SJCRH30 (cell line): ENCODE measurements at regions not wholly inside any gene's neighbourhood (a gene's known extent, or its start where the extent isn't known, plus 50 kb on each side); places are given as distances from the start of the nearest gene placed in this dataset.
"Not testable (repeated sequence)": the region's sequence is repeated elsewhere in the genome, so short reads cannot be mapped to it uniquely, and the experiment has no call there.

ENCODE experiments used
- DNase-seq, 2 experiments: peaks; one replicate each; pipeline ENCODE4 v3.0.0-alpha.2; 2015 to 2020
- H3K27ac ChIP-seq: fragments of 250-450 bp; sonication (Bioruptor Pico); 2 replicates; pipeline ENCODE4 v1.5.1; 2020; ENCODE audit warnings: mild to moderate bottlenecking, moderate library complexity
- H3K27me3 ChIP-seq: fragments of 250-450 bp; sonication (Bioruptor Pico); 2 replicates; pipeline ENCODE4 v1.5.1; 2020; ENCODE audit warnings: mild to moderate bottlenecking, moderate library complexity
- H3K36me3 ChIP-seq: fragments of 250-450 bp; sonication (Bioruptor Pico); 2 replicates; pipeline ENCODE4 v1.5.1; 2020; ENCODE audit warnings: mild to moderate bottlenecking, moderate library complexity
- H3K4me1 ChIP-seq: fragments of 250-450 bp; sonication (Bioruptor Pico); 2 replicates; pipeline ENCODE4 v1.5.1; 2020; ENCODE audit warnings: mild to moderate bottlenecking, moderate library complexity
- H3K4me3 ChIP-seq: fragments of 250-450 bp; sonication (Bioruptor Pico); 2 replicates; pipeline ENCODE4 v1.5.1; 2020; ENCODE audit warnings: mild to moderate bottlenecking, moderate library complexity
- H3K9me3 ChIP-seq: fragments of 250-450 bp; sonication (Bioruptor Pico); replicated peaks from 2 replicates; pipeline ENCODE4 v1.5.1; 2020; ENCODE audit warnings: mild to moderate bottlenecking, moderate library complexity

GRCh38 chr11:56845121-56845732 lies 96.7 kb upstream of the OR9G4 start:
- Histone ChIP-seq H3K9me3 (no peaks in the 10 kb centered on the region), H3K4me1 (no peaks in the 10 kb centered on the region), H3K4me3 (no peak overlapping the region), H3K27me3 (no peaks in the 10 kb centered on the region), H3K36me3 (no peaks in the 10 kb centered on the region), H3K27ac (no peak overlapping the region)
- DNase-seq = no peak

- no peaks in the 10 kb centered on the region for H3K4me1 ChIP-seq
- no peaks in the 10 kb centered on the region for H3K9me3 ChIP-seq
- H3K27ac ChIP-seq = no peak overlapping the region
- H3K4me3 ChIP-seq = no peak overlapping the region
- no peaks in the 10 kb centered on the region for H3K27me3 ChIP-seq
- no peaks in the 10 kb centered on the region for H3K36me3 ChIP-seq
- DNase-seq = no peak
Observed at GRCh38 chr11:56843816-56844215, 95.3 kb upstream of the OR9G4 start.

GRCh38 chr11:56842814-56843794 lies 94.6 kb upstream of the OR9G4 start:
- DNase-seq = no peak
- Histone ChIP-seq H3K9me3 (no peaks in the 10 kb centered on the region), H3K27me3 (no peaks in the 10 kb centered on the region), H3K36me3 (no peaks in the 10 kb centered on the region), H3K4me3 (no peak overlapping the region), H3K4me1 (no peaks in the 10 kb centered on the region), H3K27ac (no peak overlapping the region)

GRCh38 chr11:56841210-56841810 lies 92.8 kb upstream of the OR9G4 start:
- Histone ChIP-seq H3K9me3 (no peaks in the 10 kb centered on the region), H3K36me3 (no peaks in the 10 kb centered on the region), H3K27ac (no peak overlapping the region), H3K4me1 (no peaks in the 10 kb centered on the region), H3K4me3 (no peak overlapping the region), H3K27me3 (no peaks in the 10 kb centered on the region)
- DNase-seq = peak; percentile 22 to 77

- not testable (repeated sequence) for H3K4me3 ChIP-seq, H3K27ac ChIP-seq, DNase-seq, H3K36me3 ChIP-seq, H3K4me1 ChIP-seq, H3K9me3 ChIP-seq, H3K27me3 ChIP-seq
Observed at GRCh38 chr11:56827357-56827756, 78.9 kb upstream of the OR9G4 start.

- Histone ChIP-seq H3K4me1 (no peaks in the 10 kb centered on the region), H3K9me3 (no peaks in the 10 kb centered on the region), H3K4me3 (no peak overlapping the region), H3K27ac (no peak overlapping the region), H3K27me3 (no peaks in the 10 kb centered on the region), H3K36me3 (no peaks in the 10 kb centered on the region)
- DNase-seq = peak in 1 of 2 experiments; percentile 4
Observed at GRCh38 chr11:56819916-56820315, 71.4 kb upstream of the OR9G4 start.

GRCh38 chr11:56817661-56818060 lies 69.2 kb upstream of the OR9G4 start:
- Histone ChIP-seq H3K27ac (no peak overlapping the region), H3K4me1 (no peaks in the 10 kb centered on the region), H3K27me3 (no peaks in the 10 kb centered on the region), H3K36me3 (no peaks in the 10 kb centered on the region), H3K9me3 (no peaks in the 10 kb centered on the region), H3K4me3 (no peak overlapping the region)
- no peak for DNase-seq

GRCh38 chr11:56816259-56816658 lies 67.8 kb upstream of the OR9G4 start:
- no peak overlapping the region for H3K4me3 ChIP-seq
- H3K9me3 ChIP-seq = no peaks in the 10 kb centered on the region
- no peaks in the 10 kb centered on the region for H3K4me1 ChIP-seq
- H3K36me3 ChIP-seq = no peaks in the 10 kb centered on the region
- DNase-seq = no peak
- no peak overlapping the region for H3K27ac ChIP-seq
- no peaks in the 10 kb centered on the region for H3K27me3 ChIP-seq

GRCh38 chr11:56808326-56808725 lies 59.8 kb upstream of the OR9G4 start:
- no peaks in the 10 kb centered on the region for H3K36me3 ChIP-seq
- H3K9me3 ChIP-seq = no peaks in the 10 kb centered on the region
- no peaks in the 10 kb centered on the region for H3K4me1 ChIP-seq
- no peak for DNase-seq
- H3K27me3 ChIP-seq = no peaks in the 10 kb centered on the region
- no peak overlapping the region for H3K27ac ChIP-seq
- no peak overlapping the region for H3K4me3 ChIP-seq

GRCh38 chr11:56799691-56800210 lies 51.3 kb upstream of the OR9G4 start:
- Histone ChIP-seq H3K27ac (no peak overlapping the region), H3K36me3 (no peaks in the 10 kb centered on the region), H3K4me3 (no peak overlapping the region), H3K27me3 (no peaks in the 10 kb centered on the region), H3K9me3 (no peaks in the 10 kb centered on the region), H3K4me1 (peaks cover 4% of the 10 kb centered on the region; the same call in 1 of the 2 replicates)
- DNase-seq = peak; percentile 61 to 73
